Muscle of leg (tissue), 3 donors: ENCODE measurements at regions not wholly inside any gene's neighbourhood (a gene's known extent, or its start where the extent isn't known, plus 50 kb on each side); places are given as distances from the start of the nearest gene placed in this dataset.

Experiments used
- DNase-seq: peaks from one replicate; pipeline ENCODE4 v3.0.0; 2013
- H3K27ac ChIP-seq: one replicate; pipeline ENCODE4 v1.5.1; 2013; ENCODE audit warnings: mild to moderate bottlenecking, low read length, control low read depth
- H3K27me3 ChIP-seq: one replicate; pipeline ENCODE4 v1.6.1; 2013; ENCODE audit warnings: low read length; ENCODE audit not compliant: control insufficient read depth, insufficient read depth
- H3K36me3 ChIP-seq: one replicate; pipeline ENCODE4 v1.6.1; 2013; ENCODE audit warnings: low read length; ENCODE audit not compliant: control insufficient read depth, insufficient read depth
- H3K4me1 ChIP-seq: one replicate; pipeline ENCODE4 v1.6.1; 2013; ENCODE audit warnings: low read length; ENCODE audit not compliant: control insufficient read depth, insufficient read depth
- H3K4me3 ChIP-seq: one replicate; pipeline ENCODE4 v1.5.1; 2013; ENCODE audit warnings: low read length, control low read depth
- H3K9me3 ChIP-seq: replicated peaks from 2 replicates; pipeline ENCODE4 v1.6.1; 2013; ENCODE audit warnings: low read depth, low read length; ENCODE audit not compliant: control insufficient read depth
- WGBS: methylation state at CpG from one replicate; pipeline ENCODE4 v1.1.5; 2013; ENCODE audit warnings: missing lambda C conversion rate; ENCODE audit not compliant: insufficient coverage; 5-methylcytosine and 5-hydroxymethylcytosine counted together

- no peak for DNase-seq
- H3K36me3 ChIP-seq = no peaks in the 10 kb centered on the region
- peaks cover 9% of the 10 kb centered on the region for H3K27me3 ChIP-seq
- no peak overlapping the region for H3K4me3 ChIP-seq
- H3K9me3 ChIP-seq = peaks cover 3% of the 10 kb centered on the region
- H3K4me1 ChIP-seq = no peaks in the 10 kb centered on the region
- no peak overlapping the region for H3K27ac ChIP-seq
- WGBS = 84% methylated on average over 23 of the region's 23 CpGs
These were observed 421.4 kb upstream of the SALL3 start for GRCh38 chr18:78558101-78558810.

GRCh38 chr18:78558948-78559347 lies 420.7 kb upstream of the SALL3 start:
- 66% methylated on average over 10 of the region's 19 CpGs for WGBS
- no peaks in the 10 kb centered on the region for H3K4me1 ChIP-seq
- peaks cover 3% of the 10 kb centered on the region for H3K9me3 ChIP-seq
- H3K36me3 ChIP-seq = no peaks in the 10 kb centered on the region
- no peak for DNase-seq
- no peak overlapping the region for H3K27ac ChIP-seq
- peaks cover 9% of the 10 kb centered on the region for H3K27me3 ChIP-seq
- no peak overlapping the region for H3K4me3 ChIP-seq

- Histone ChIP-seq H3K27me3 (peaks cover 9% of the 10 kb centered on the region), H3K9me3 (peaks cover 3% of the 10 kb centered on the region), H3K27ac (no peak overlapping the region), H3K4me3 (no peak overlapping the region), H3K36me3 (no peaks in the 10 kb centered on the region), H3K4me1 (no peaks in the 10 kb centered on the region)
- 93% methylated on average over 4 of the region's 9 CpGs for WGBS
- DNase-seq = no peak
These were observed 420.0 kb upstream of the SALL3 start for GRCh38 chr18:78559584-78559983.

- H3K36me3 ChIP-seq = no peaks in the 10 kb centered on the region
- H3K27ac ChIP-seq = no peak overlapping the region
- 81% methylated on average over 11 of the region's 22 CpGs for WGBS
- no peaks in the 10 kb centered on the region for H3K4me1 ChIP-seq
- no peak for DNase-seq
- peaks cover 9% of the 10 kb centered on the region for H3K27me3 ChIP-seq
- H3K4me3 ChIP-seq = no peak overlapping the region
- H3K9me3 ChIP-seq = no peaks in the 10 kb centered on the region
These were observed 417.7 kb upstream of the SALL3 start for GRCh38 chr18:78561757-78562510.

GRCh38 chr18:78562531-78562961 lies 417.1 kb upstream of the SALL3 start:
- Histone ChIP-seq H3K27ac (no peak overlapping the region), H3K36me3 (no peaks in the 10 kb centered on the region), H3K9me3 (no peaks in the 10 kb centered on the region), H3K27me3 (peaks cover 9% of the 10 kb centered on the region), H3K4me1 (no peaks in the 10 kb centered on the region), H3K4me3 (no peak overlapping the region)
- DNase-seq = no peak
- WGBS = 57% methylated on average over 21 of the region's 35 CpGs

GRCh38 chr18:78563110-78563509 lies 416.5 kb upstream of the SALL3 start:
- no peaks in the 10 kb centered on the region for H3K36me3 ChIP-seq
- H3K4me3 ChIP-seq = no peak overlapping the region
- no peak overlapping the region for H3K27ac ChIP-seq

GRCh38 chr18:78564030-78564429 lies 415.6 kb upstream of the SALL3 start:
- WGBS = 97% methylated on average over 6 of the region's 7 CpGs
- Histone ChIP-seq H3K27ac (no peak overlapping the region), H3K4me1 (no peaks in the 10 kb centered on the region), H3K9me3 (no peaks in the 10 kb centered on the region), H3K36me3 (no peaks in the 10 kb centered on the region), H3K4me3 (no peak overlapping the region), H3K27me3 (peaks cover 9% of the 10 kb centered on the region)
- DNase-seq = no peak

More at GRCh38 chr18:78563110-78563509, 416.5 kb upstream of the SALL3 start:
- 98% methylated on average over 10 of the region's 15 CpGs for WGBS
- Histone ChIP-seq H3K4me1 (no peaks in the 10 kb centered on the region), H3K27me3 (peaks cover 9% of the 10 kb centered on the region), H3K9me3 (no peaks in the 10 kb centered on the region)
- no peak for DNase-seq

GRCh38 chr18:78564518-78564917 lies 415.1 kb upstream of the SALL3 start:
- no peak for DNase-seq
- peaks cover 8% of the 10 kb centered on the region for H3K27me3 ChIP-seq
- H3K36me3 ChIP-seq = no peaks in the 10 kb centered on the region
- no peaks in the 10 kb centered on the region for H3K9me3 ChIP-seq
- WGBS = 68% methylated on average over 7 of the region's 14 CpGs
- no peaks in the 10 kb centered on the region for H3K4me1 ChIP-seq
- no peak overlapping the region for H3K4me3 ChIP-seq
- no peak overlapping the region for H3K27ac ChIP-seq

- H3K4me1 ChIP-seq = no peaks in the 10 kb centered on the region
- no peak for DNase-seq
- no peaks in the 10 kb centered on the region for H3K36me3 ChIP-seq
- 86% methylated on average over 5 of the region's 5 CpGs for WGBS
- no peak overlapping the region for H3K27ac ChIP-seq
- H3K27me3 ChIP-seq = peaks cover 5% of the 10 kb centered on the region
- H3K4me3 ChIP-seq = no peak overlapping the region
- no peaks in the 10 kb centered on the region for H3K9me3 ChIP-seq
These were observed 414.4 kb upstream of the SALL3 start for GRCh38 chr18:78565240-78565639.

GRCh38 chr18:78566065-78566464 lies 413.6 kb upstream of the SALL3 start:
- 60% methylated on average over 1 of the region's 1 CpG for WGBS
- no peaks in the 10 kb centered on the region for H3K36me3 ChIP-seq
- peaks cover 3% of the 10 kb centered on the region for H3K27me3 ChIP-seq
- no peak overlapping the region for H3K27ac ChIP-seq
- H3K4me3 ChIP-seq = no peak overlapping the region
- no peaks in the 10 kb centered on the region for H3K4me1 ChIP-seq
- no peaks in the 10 kb centered on the region for H3K9me3 ChIP-seq
- DNase-seq = no peak
